Panc1 (cell line): ENCODE measurements at regions not wholly inside any gene's neighbourhood (a gene's known extent, or its start where the extent isn't known, plus 50 kb on each side); places are given as distances from the start of the nearest gene placed in this dataset.

ENCODE experiments used
- ATAC-seq: fragments of 200-7000 bp; cut with Tn5 transposase; 2 replicates; pipeline ENCODE4 v1.9.1; 2020; ENCODE audit warnings: mild to moderate bottlenecking, moderate library complexity
- BruUV-seq: library from RNA; stranded (reverse); fragments of 400-500 nt; replicated peaks from 2 replicates; lab custom pipeline; 2021; lab: Mats Ljungman, UMichigan
- CTCF ChIA-PET: fragments of 300-600 bp; sonication (Branson Sonifier 250); formaldehyde crosslinking; loops from one replicate; lab custom pipeline; 2022; ENCODE audit warnings: antibody characterized with exemption; lab: Charles Lee
- POLR2A ChIA-PET: fragments of 300-600 bp; sonication (Branson Sonifier 250); formaldehyde crosslinking; loops from one replicate; lab custom pipeline; 2022; ENCODE audit warnings: antibody characterized with exemption; lab: Charles Lee
- DNase-seq: peaks from one replicate; pipeline ENCODE4 v3.0.0-alpha.2; 2010; ENCODE audit warnings: low read depth, low spot score
- H3K27ac ChIP-seq: 2 replicates; pipeline ENCODE4 v1.5.1; 2011; ENCODE audit warnings: mild to moderate bottlenecking, low read length, inconsistent platforms
- H3K27me3 ChIP-seq: fragments of 200-500 bp; sonication (Bioruptor generic); 2 replicates; pipeline ENCODE4 v1.6.0; 2014; ENCODE audit warnings: low read length, inconsistent platforms; ENCODE audit not compliant: control insufficient read depth, insufficient read depth
- H3K36me3 ChIP-seq: fragments of 200-500 bp; sonication (Bioruptor generic); 2 replicates; pipeline ENCODE4 v1.5.1; 2014; ENCODE audit warnings: inconsistent platforms, mild to moderate bottlenecking, low read length, moderate library complexity; ENCODE audit not compliant: control insufficient read depth, insufficient read depth
- H3K4me1 ChIP-seq: 2 replicates; pipeline ENCODE4 v1.5.1; 2011; ENCODE audit warnings: inconsistent platforms, mild to moderate bottlenecking, low read length, moderate library complexity; ENCODE audit not compliant: control insufficient read depth, insufficient read depth
- H3K4me3 ChIP-seq, 2 experiments: 2 replicates each; pipeline ENCODE4 v1.5.1; 2011 to 2012; ENCODE audit warnings: low read depth in 2 of 2, low read length in 2 of 2, mild to moderate bottlenecking in 2 of 2, inconsistent platforms in 1 of 2, moderate library complexity in 1 of 2
- H3K9me3 ChIP-seq: fragments of 200-500 bp; sonication (Bioruptor generic); 2 replicates; pipeline ENCODE4 v1.5.1; 2014; ENCODE audit warnings: low read depth, mild to moderate bottlenecking, inconsistent platforms, low read length, moderate library complexity; ENCODE audit not compliant: control insufficient read depth, insufficient read depth
- POLR2AphosphoS5 ChIP-seq: IDR thresholded peaks from 2 replicates; pipeline ENCODE4 v1.6.1; 2012; ENCODE audit warnings: mild to moderate bottlenecking, low read depth, low read length, moderate library complexity
- SIN3A ChIP-seq: IDR thresholded peaks from 2 replicates; pipeline ENCODE4 v1.6.1; 2012; ENCODE audit warnings: low read depth, mild to moderate bottlenecking, low read length, moderate library complexity, borderline replicate concordance; ENCODE audit not compliant: insufficient read depth
- TCF7L2 ChIP-seq: IDR thresholded peaks from 2 replicates; pipeline ENCODE4 v1.6.1; 2011; ENCODE audit warnings: mild to moderate bottlenecking, low read depth, low read length, inconsistent platforms
- in situ Hi-C: cut with HindIII; loops from 2 replicates; pipeline ENCODE4 v1.10.0; 2016; ENCODE audit warnings: low sequenced_read_pairs, low pct_unique_long_range_greater_than_20kb
- intact Hi-C: fragments of 100-400 bp; cut with micrococcal nuclease; formaldehyde crosslinking; loops from one replicate; pipeline ENCODE4 v1.10.0; 2022; ENCODE audit not compliant: unreplicated experiment
- TF ChIP-seq, protein P1 (sequence below): fragments of 450-650 bp; IDR thresholded peaks from 2 replicates; pipeline ENCODE4 v1.5.1; 2017; ENCODE audit warnings: mild to moderate bottlenecking
- TF ChIP-seq, protein P2 (sequence below), 2 experiments: IDR thresholded peaks; 2 replicates each; pipeline ENCODE4 v1.6.1; 2011 to 2012; ENCODE audit warnings: low read depth in 2 of 2, control low read depth in 1 of 2, low read length in 1 of 2, mild to moderate bottlenecking in 1 of 2, moderate library complexity in 1 of 2; ENCODE audit not compliant: insufficient read depth in 1 of 2

DNA sequence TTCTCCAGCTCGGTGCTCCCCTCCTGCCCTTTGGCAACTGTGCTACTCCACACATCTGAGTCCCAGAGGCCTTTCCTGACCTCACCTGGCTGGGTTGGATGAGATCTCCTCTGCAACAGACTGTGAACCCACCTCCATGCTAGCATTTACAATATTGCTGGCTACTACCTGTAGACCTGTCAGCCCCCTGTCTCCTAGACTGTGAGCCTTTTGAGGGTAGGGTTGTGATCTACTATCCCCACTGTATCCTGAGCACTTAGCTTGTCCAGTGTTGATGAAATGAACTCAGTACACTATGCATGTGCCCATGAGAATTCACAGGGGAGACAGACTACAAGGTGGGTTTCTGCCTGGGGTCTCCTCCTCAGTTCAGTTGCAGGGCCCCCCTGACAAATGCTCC lies 70.1 kb downstream of the C1QL2 start:
- TF ChIP-seq, protein P1, sequence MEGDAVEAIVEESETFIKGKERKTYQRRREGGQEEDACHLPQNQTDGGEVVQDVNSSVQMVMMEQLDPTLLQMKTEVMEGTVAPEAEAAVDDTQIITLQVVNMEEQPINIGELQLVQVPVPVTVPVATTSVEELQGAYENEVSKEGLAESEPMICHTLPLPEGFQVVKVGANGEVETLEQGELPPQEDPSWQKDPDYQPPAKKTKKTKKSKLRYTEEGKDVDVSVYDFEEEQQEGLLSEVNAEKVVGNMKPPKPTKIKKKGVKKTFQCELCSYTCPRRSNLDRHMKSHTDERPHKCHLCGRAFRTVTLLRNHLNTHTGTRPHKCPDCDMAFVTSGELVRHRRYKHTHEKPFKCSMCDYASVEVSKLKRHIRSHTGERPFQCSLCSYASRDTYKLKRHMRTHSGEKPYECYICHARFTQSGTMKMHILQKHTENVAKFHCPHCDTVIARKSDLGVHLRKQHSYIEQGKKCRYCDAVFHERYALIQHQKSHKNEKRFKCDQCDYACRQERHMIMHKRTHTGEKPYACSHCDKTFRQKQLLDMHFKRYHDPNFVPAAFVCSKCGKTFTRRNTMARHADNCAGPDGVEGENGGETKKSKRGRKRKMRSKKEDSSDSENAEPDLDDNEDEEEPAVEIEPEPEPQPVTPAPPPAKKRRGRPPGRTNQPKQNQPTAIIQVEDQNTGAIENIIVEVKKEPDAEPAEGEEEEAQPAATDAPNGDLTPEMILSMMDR, result no peak
- TF ChIP-seq, protein P2, sequence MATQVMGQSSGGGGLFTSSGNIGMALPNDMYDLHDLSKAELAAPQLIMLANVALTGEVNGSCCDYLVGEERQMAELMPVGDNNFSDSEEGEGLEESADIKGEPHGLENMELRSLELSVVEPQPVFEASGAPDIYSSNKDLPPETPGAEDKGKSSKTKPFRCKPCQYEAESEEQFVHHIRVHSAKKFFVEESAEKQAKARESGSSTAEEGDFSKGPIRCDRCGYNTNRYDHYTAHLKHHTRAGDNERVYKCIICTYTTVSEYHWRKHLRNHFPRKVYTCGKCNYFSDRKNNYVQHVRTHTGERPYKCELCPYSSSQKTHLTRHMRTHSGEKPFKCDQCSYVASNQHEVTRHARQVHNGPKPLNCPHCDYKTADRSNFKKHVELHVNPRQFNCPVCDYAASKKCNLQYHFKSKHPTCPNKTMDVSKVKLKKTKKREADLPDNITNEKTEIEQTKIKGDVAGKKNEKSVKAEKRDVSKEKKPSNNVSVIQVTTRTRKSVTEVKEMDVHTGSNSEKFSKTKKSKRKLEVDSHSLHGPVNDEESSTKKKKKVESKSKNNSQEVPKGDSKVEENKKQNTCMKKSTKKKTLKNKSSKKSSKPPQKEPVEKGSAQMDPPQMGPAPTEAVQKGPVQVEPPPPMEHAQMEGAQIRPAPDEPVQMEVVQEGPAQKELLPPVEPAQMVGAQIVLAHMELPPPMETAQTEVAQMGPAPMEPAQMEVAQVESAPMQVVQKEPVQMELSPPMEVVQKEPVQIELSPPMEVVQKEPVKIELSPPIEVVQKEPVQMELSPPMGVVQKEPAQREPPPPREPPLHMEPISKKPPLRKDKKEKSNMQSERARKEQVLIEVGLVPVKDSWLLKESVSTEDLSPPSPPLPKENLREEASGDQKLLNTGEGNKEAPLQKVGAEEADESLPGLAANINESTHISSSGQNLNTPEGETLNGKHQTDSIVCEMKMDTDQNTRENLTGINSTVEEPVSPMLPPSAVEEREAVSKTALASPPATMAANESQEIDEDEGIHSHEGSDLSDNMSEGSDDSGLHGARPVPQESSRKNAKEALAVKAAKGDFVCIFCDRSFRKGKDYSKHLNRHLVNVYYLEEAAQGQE (IDR thresholded peaks at IDR 0.05; ENCODE audit: insufficient read depth in 1 of 2, low read depth in 2 of 2, low read length in 1 of 2), result no peak
- TF ChIP-seq SIN3A (no peak), TCF7L2 (no peak), POLR2AphosphoS5 (no peak)
- Histone ChIP-seq H3K9me3 (no peaks in the 10 kb centered on the region), H3K27ac (no peak overlapping the region), H3K27me3 (no peaks in the 10 kb centered on the region), H3K4me3 (no peak overlapping the region), H3K4me1 (no peaks in the 10 kb centered on the region), H3K36me3 (no peaks in the 10 kb centered on the region)
- ATAC-seq, result no peak
- no TSS peak for BruUV-seq
- in situ Hi-C loops (no loop called here), intact Hi-C loops (no loop called here)
- ChIA-PET POLR2A (no interaction called here), CTCF (no interaction called here)
- no peak for DNase-seq

DNA sequence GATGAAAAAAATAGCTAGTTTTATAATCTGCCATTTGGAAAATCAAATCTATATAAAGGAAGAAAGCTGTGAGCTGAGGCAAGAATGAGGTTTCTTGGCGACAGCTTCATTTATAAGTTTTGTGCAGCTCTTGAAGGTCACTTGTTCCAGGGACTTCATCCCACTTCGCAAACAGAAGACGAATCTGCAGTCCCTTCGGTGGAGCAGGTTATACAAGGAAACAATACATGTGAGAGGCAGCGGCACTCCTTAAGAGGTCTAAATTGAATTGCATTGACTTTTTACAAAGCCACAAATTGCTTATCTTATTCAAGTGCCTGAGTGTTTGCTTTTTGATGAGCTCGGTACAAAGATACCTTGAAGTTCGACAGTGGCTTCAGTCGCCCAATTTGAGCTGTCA lies 72.2 kb downstream of the C1QL2 start:
- Histone ChIP-seq H3K27ac (no peak overlapping the region), H3K4me3 (no peak overlapping the region), H3K9me3 (no peaks in the 10 kb centered on the region), H3K4me1 (no peaks in the 10 kb centered on the region), H3K36me3 (no peaks in the 10 kb centered on the region), H3K27me3 (no peaks in the 10 kb centered on the region)
- intact Hi-C loops, result no loop called here
- no peak for TF ChIP-seq POLR2AphosphoS5
- TF ChIP-seq SIN3A, result no peak
- TF ChIP-seq, protein P2 (IDR thresholded peaks at IDR 0.05; ENCODE audit: insufficient read depth in 1 of 2, low read depth in 2 of 2, low read length in 1 of 2), result no peak
- TF ChIP-seq TCF7L2, result no peak
- TF ChIP-seq, protein P1, result no peak
- ChIA-PET CTCF (no interaction called here), POLR2A (no interaction called here)
- DNase-seq (no peak), ATAC-seq (no peak)
- in situ Hi-C loops, result no loop called here
- BruUV-seq, result no TSS peak
